Urothelium cell line (cell line): ENCODE measurements at regions not wholly inside any gene's neighbourhood (a gene's known extent, or its start where the extent isn't known, plus 50 kb on each side); places are given as distances from the start of the nearest gene placed in this dataset.
"Not testable (repeated sequence)": the region's sequence is repeated elsewhere in the genome, so short reads cannot be mapped to it uniquely, and the experiment has no call there.

ENCODE experiments used
- DNase-seq: peaks from one replicate; pipeline ENCODE4 v3.0.0; 2011; ENCODE audit warnings: low spot score, mixed read lengths
- FAIRE-seq: peaks from 2 replicates; lab custom pipeline; 2011; peaks lifted over from hg19 to GRCh38; lab: Jason Lieb, UNC

GRCh38 chr3:17915341-17915740 is 172.9 kb upstream of the TBC1D5 start:
- DNase-seq (no peak), FAIRE-seq (no peak)

GRCh38 chr3:17913359-17913758 is 170.9 kb upstream of the TBC1D5 start:
- no peak for DNase-seq
- FAIRE-seq = no peak

GRCh38 chr3:17911986-17912760 is 169.7 kb upstream of the TBC1D5 start:
- DNase-seq (no peak), FAIRE-seq (no peak)

- DNase-seq (no peak), FAIRE-seq (no peak)
These were observed 168.5 kb upstream of the TBC1D5 start for GRCh38 chr3:17910922-17911321.

GRCh38 chr3:17909714-17910113 is 167.3 kb upstream of the TBC1D5 start:
- DNase-seq = no peak
- FAIRE-seq = no peak

- no peak for FAIRE-seq
- DNase-seq = no peak
These were observed 166.2 kb upstream of the TBC1D5 start for GRCh38 chr3:17908399-17909191.

GRCh38 chr3:17905996-17906395 is 163.6 kb upstream of the TBC1D5 start:
- no peak for FAIRE-seq
- DNase-seq = no peak

GRCh38 chr3:17901893-17902292 is 159.5 kb upstream of the TBC1D5 start:
- no peak for DNase-seq

GRCh38 chr3:17894434-17895060 is 152.1 kb upstream of the TBC1D5 start:
- no peak for DNase-seq

More at GRCh38 chr3:17901893-17902292, 159.5 kb upstream of the TBC1D5 start:
- FAIRE-seq = no peak

GRCh38 chr3:17891139-17891856 is 148.9 kb upstream of the TBC1D5 start:
- FAIRE-seq = no peak

More at GRCh38 chr3:17894434-17895060, 152.1 kb upstream of the TBC1D5 start:
- FAIRE-seq = no peak

GRCh38 chr3:17885986-17886385 is 143.6 kb upstream of the TBC1D5 start:
- DNase-seq (no peak), FAIRE-seq (no peak)

More at GRCh38 chr3:17891139-17891856, 148.9 kb upstream of the TBC1D5 start:
- no peak for DNase-seq

GRCh38 chr3:17882981-17883380 is 140.6 kb upstream of the TBC1D5 start:
- DNase-seq (no peak), FAIRE-seq (no peak)

- DNase-seq = no peak
- no peak for FAIRE-seq
These were observed 134.9 kb upstream of the TBC1D5 start for GRCh38 chr3:17877299-17877698.

GRCh38 chr3:17874636-17875035 is 132.2 kb upstream of the TBC1D5 start:
- FAIRE-seq (no peak), DNase-seq (no peak)

- FAIRE-seq (no peak), DNase-seq (no peak)
These were observed 130.0 kb upstream of the TBC1D5 start for GRCh38 chr3:17872457-17872856.

GRCh38 chr3:17865631-17866030 is 123.2 kb upstream of the TBC1D5 start:
- no peak for DNase-seq
- no peak for FAIRE-seq

GRCh38 chr3:17861476-17861875 is 119.0 kb upstream of the TBC1D5 start:
- FAIRE-seq (no peak), DNase-seq (no peak)

GRCh38 chr3:17860840-17861471 is 118.5 kb upstream of the TBC1D5 start:
- not testable (repeated sequence) for DNase-seq

GRCh38 chr3:17852217-17852616 is 109.8 kb upstream of the TBC1D5 start:
- no peak for DNase-seq
- FAIRE-seq = no peak

More at GRCh38 chr3:17860840-17861471, 118.5 kb upstream of the TBC1D5 start:
- not testable (repeated sequence) for FAIRE-seq

GRCh38 chr3:17850448-17850847 is 108.0 kb upstream of the TBC1D5 start:
- FAIRE-seq (no peak), DNase-seq (no peak)
